ENCODE measurements at regions not wholly inside any gene's neighbourhood (a gene's known extent, or its start where the extent isn't known, plus 50 kb on each side); places are given as distances from the start of the nearest gene placed in this dataset.

GRCh38 chr14:34063470-34064164 is 112.7 kb upstream of the EGLN3 start (continued):
- no peak; the same call in 1 of the 2 replicates for TF ChIP-seq UBTF (CRISPR knock-in tag; IDR thresholded peaks at IDR 0.05)
- 0 out of 2 replicates have a peak, but pooled peaks have one; percentile 24 for TF ChIP-seq SNAPC2 (CRISPR knock-in tag; IDR thresholded peaks at IDR 0.05)
- no peak for TF ChIP-seq GTF3A (CRISPR knock-in tag; conservative IDR thresholded peaks at IDR 0.05)
- TF ChIP-seq DMAP1 (CRISPR knock-in tag; IDR thresholded peaks at IDR 0.05): no peak
- TF ChIP-seq ZFP91 (CRISPR knock-in tag; IDR thresholded peaks at IDR 0.05; ENCODE audit: borderline replicate concordance): no peak
- no peak for TF ChIP-seq HNRNPLL (IDR thresholded peaks at IDR 0.05; ENCODE audit: low read depth, low read length, poor library complexity, severe bottlenecking)
- TF ChIP-seq ZBTB42 (CRISPR knock-in tag; IDR thresholded peaks at IDR 0.05): no peak
- TF ChIP-seq EEA1 (CRISPR knock-in tag; IDR thresholded peaks at IDR 0.05; ENCODE audit: borderline replicate concordance): no peak
- no peak; the same call in 1 of the 2 replicates for TF ChIP-seq ZBTB43 (CRISPR knock-in tag; conservative IDR thresholded peaks at IDR 0.05)
- no peak for TF ChIP-seq ATF4 (CRISPR knock-in tag; IDR thresholded peaks at IDR 0.05)
- TF ChIP-seq EP300 (IDR thresholded peaks at IDR 0.05; ENCODE audit: low read depth in 2 of 2, low read length in 2 of 2): peak in 1 of 2 experiments; percentile 88; a peak in 1 of 4 replicates
- TF ChIP-seq EP300 (CRISPR knock-in tag; IDR thresholded peaks at IDR 0.05; ENCODE audit: borderline replicate concordance): no peak
- TF ChIP-seq ZBTB10 (CRISPR knock-in tag; IDR thresholded peaks at IDR 0.05; ENCODE audit: borderline replicate concordance): no peak
- TF ChIP-seq NR2F1 (CRISPR knock-in tag; IDR thresholded peaks at IDR 0.05): no peak
- TF ChIP-seq CBFB (CRISPR knock-in tag; IDR thresholded peaks at IDR 0.05): no peak
- TF ChIP-seq KDM1A (CRISPR knock-in tag; IDR thresholded peaks at IDR 0.05): no peak
- no peak; the same call in none of the 2 replicates for TF ChIP-seq SKIL (CRISPR knock-in tag; IDR thresholded peaks at IDR 0.05; ENCODE audit: borderline replicate concordance)

Data from HepG2 (cell line).